Uterus (tissue), 3 donors: ENCODE measurements at regions not wholly inside any gene's neighbourhood (a gene's known extent, or its start where the extent isn't known, plus 50 kb on each side); places are given as distances from the start of the nearest gene placed in this dataset. TPM values are rescaled to one million over a fixed set of nuclear protein-coding genes. Genes with fewer than 3 reads are reported as not detected.

ENCODE experiments used
- DNase-seq, 2 donors: peaks; one replicate each; pipeline ENCODE4 v3.0.0-alpha.2; 2019 to 2020
- H3K27ac ChIP-seq, 2 donors: fragments of 200-600 bp; sonication (generic); 1 replicate in 1 of 2; 2 replicates in 1 of 2; pipeline ENCODE4 v1.5.1; 2016 to 2018
- H3K27me3 ChIP-seq, 2 donors: fragments of 200-600 bp; sonication (generic); one replicate each; pipeline ENCODE4 v1.5.1; 2018 to 2019; ENCODE audit warnings: control low read depth in 1 of 2
- H3K36me3 ChIP-seq, 2 donors: fragments of 200-600 bp; sonication (generic); one replicate each; pipeline ENCODE4 v1.5.1; 2019; ENCODE audit warnings: control low read depth in 1 of 2
- H3K4me1 ChIP-seq, 2 donors: fragments of 200-600 bp; sonication (generic); one replicate each; pipeline ENCODE4 v1.5.1; 2018 to 2019; ENCODE audit warnings: control low read depth in 1 of 2
- H3K4me3 ChIP-seq, 2 donors: fragments of 200-600 bp; sonication (generic); 1 replicate in 1 of 2; 2 replicates in 1 of 2; pipeline ENCODE4 v1.5.1; 2018 to 2019; ENCODE audit warnings: mild to moderate bottlenecking in 1 of 2
- H3K9me3 ChIP-seq, 2 donors: fragments of 200-600 bp; sonication (generic); one replicate each; pipeline ENCODE4 v1.5.1; 2019; ENCODE audit warnings: control low read depth in 1 of 2
- CTCF ChIP-seq, 4 experiments: fragments of 200-600 bp in 2 of 4; fragments of 450-650 bp in 2 of 4; sonication (generic) in 2 of 4; IDR thresholded peaks; one replicate each; pipeline ENCODE4 v1.5.1; 2016 to 2019; ENCODE audit warnings: antibody characterized with exemption in 4 of 4, mild to moderate bottlenecking in 2 of 4, moderate library complexity in 1 of 4
- POLR2A ChIP-seq, 2 donors: fragments of 450-650 bp; IDR thresholded peaks; one replicate each; pipeline ENCODE4 v1.6.1; 2016; ENCODE audit warnings: antibody characterized with exemption in 2 of 2, mild to moderate bottlenecking in 1 of 2, moderate library complexity in 1 of 2
- intact Hi-C: fragments of 100-400 bp; cut with DNase I; formaldehyde crosslinking; loops from one replicate; pipeline ENCODE4 v1.15.1; 2023; ENCODE audit warnings: low total_unique reads
- small RNA-seq: library from RNA; depleted of rRNA; stranded (forward); fragments of <200 nt; gene quantifications from one replicate; pipeline ENCODE3, GENCODE V24; 2016
- donor health status: DM: yes; HTN: yes; CAD: no.

DNA sequence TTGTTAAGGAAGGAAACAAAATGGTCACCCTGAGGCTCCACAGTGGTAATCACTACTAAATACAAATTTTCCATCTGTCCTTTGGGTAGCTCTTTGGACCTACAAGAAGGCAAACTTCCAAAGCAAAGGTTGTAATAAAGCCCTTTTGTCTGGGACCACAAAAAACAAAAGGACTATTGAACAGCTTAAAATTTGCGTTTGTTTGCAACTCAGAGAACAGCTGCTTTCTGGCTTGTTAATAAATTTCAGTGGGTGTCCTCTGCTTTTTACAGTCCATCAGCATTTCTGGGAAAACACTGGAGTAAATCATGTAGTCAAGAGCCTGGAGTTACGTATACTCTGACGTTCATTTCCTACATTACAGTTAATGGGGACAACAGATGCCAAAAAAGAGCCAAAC, 439.7 kb upstream of the DIAPH2 start:
- Histone ChIP-seq H3K4me1 (no peaks in the 10 kb centered on the region), H3K27ac (peak overlapping the region in 1 of 2 donors; percentile 2), H3K9me3 (no peaks in the 10 kb centered on the region), H3K4me3 (no peak overlapping the region), H3K27me3 (peaks cover 0 to 3% of the 10 kb centered on the region in 2 donors), H3K36me3 (no peaks in the 10 kb centered on the region)
- intact Hi-C loops: no loop called here
- TF ChIP-seq POLR2A (IDR thresholded peaks at IDR 0.05) (no peak), CTCF (IDR thresholded peaks at IDR 0.05) (no peak)
- DNase-seq: no peak

- Histone ChIP-seq H3K4me3 (no peak overlapping the region), H3K27ac (no peak overlapping the region), H3K36me3 (no peaks in the 10 kb centered on the region), H3K9me3 (no peaks in the 10 kb centered on the region), H3K27me3 (no peaks in the 10 kb centered on the region), H3K4me1 (no peaks in the 10 kb centered on the region)
- TF ChIP-seq POLR2A (IDR thresholded peaks at IDR 0.05): no peak
- no peak for DNase-seq
- intact Hi-C loops: no loop called here
These were observed 438.2 kb upstream of the DIAPH2 start for GRCh38 chrX:96246436-96246835.

Small RNA genes lying in the stretch of these regions (small RNA-seq; reads per million reads assigned to genes)
- gene AL022161.1 (not detected), gene RN7SL379P (not detected), gene RNA5SP510 (not detected), gene RPS29P28 (not detected)
